ENCODE measurements at regions not wholly inside any gene's neighbourhood (a gene's known extent, or its start where the extent isn't known, plus 50 kb on each side); places are given as distances from the start of the nearest gene placed in this dataset.

- H3K4me3 ChIP-seq: no peak overlapping the region
- no peaks in the 10 kb centered on the region for H3K9me3 ChIP-seq (ENCODE audit: insufficient read depth, low read depth)
- H3K27me3 ChIP-seq (ENCODE audit: insufficient read depth, low read depth): no peaks in the 10 kb centered on the region
- no peak for TF ChIP-seq EZH2 (IDR thresholded peaks at IDR 0.05; ENCODE audit: low read depth)
- TF ChIP-seq CTCF (conservative IDR thresholded peaks at IDR 0.05): no peak
- no peak overlapping the region for H3K4me2 ChIP-seq
- DNase-seq: no peak
- intact Hi-C loops (cut with micrococcal nuclease; ENCODE audit: unreplicated experiment): no loop called here
- no peak overlapping the region for H3K27ac ChIP-seq
- H2AFZ ChIP-seq: no peak overlapping the region
- ChIA-PET CTCF (no interaction called here), POLR2A (ENCODE audit: unreplicated experiment) (no interaction called here)
- no peaks in the 10 kb centered on the region for H3F3A ChIP-seq (ENCODE audit: insufficient read depth, low read depth)
- no peaks in the 10 kb centered on the region for H3K79me2 ChIP-seq (ENCODE audit: low read depth)
- no peaks in the 10 kb centered on the region for H3K9me2 ChIP-seq (ENCODE audit: insufficient read depth)
- no peaks in the 10 kb centered on the region for H3K36me3 ChIP-seq (ENCODE audit: low read depth)
- no peaks in the 10 kb centered on the region for H3K4me1 ChIP-seq (replicated peaks; ENCODE audit: insufficient read depth)
- BruUV-seq (replicated peaks): no TSS peak
- no peaks in the 10 kb centered on the region for H4K20me1 ChIP-seq (ENCODE audit: insufficient read depth)
Observed at GRCh38 chr4:153887217-153887616, 98.3 kb upstream of the SFRP2 start.

- CTCF ChIA-PET: no interaction called here
Observed at GRCh38 chr4:153884325-153884724, 95.4 kb upstream of the SFRP2 start.

GRCh38 chr4:153880983-153881382 lies 92.1 kb upstream of the SFRP2 start:
- Histone ChIP-seq H3K27ac (no peak overlapping the region), H3K36me3 (ENCODE audit: low read depth) (no peaks in the 10 kb centered on the region), H3K4me1 (replicated peaks; ENCODE audit: insufficient read depth) (no peaks in the 10 kb centered on the region), H3K4me3 (no peak overlapping the region), H3K9me2 (ENCODE audit: insufficient read depth) (no peaks in the 10 kb centered on the region), H3K9me3 (ENCODE audit: insufficient read depth, low read depth) (no peaks in the 10 kb centered on the region), H3F3A (ENCODE audit: insufficient read depth, low read depth) (no peaks in the 10 kb centered on the region), H4K20me1 (ENCODE audit: insufficient read depth) (no peaks in the 10 kb centered on the region), H2AFZ (no peak overlapping the region), H3K27me3 (ENCODE audit: insufficient read depth, low read depth) (no peaks in the 10 kb centered on the region), H3K79me2 (ENCODE audit: low read depth) (no peaks in the 10 kb centered on the region), H3K4me2 (no peak overlapping the region)
- no peak for DNase-seq
- no TSS peak for BruUV-seq (replicated peaks)
- ChIA-PET CTCF (no interaction called here), POLR2A (ENCODE audit: unreplicated experiment) (no interaction called here)
- TF ChIP-seq EZH2 (IDR thresholded peaks at IDR 0.05; ENCODE audit: low read depth): no peak
- TF ChIP-seq CTCF (conservative IDR thresholded peaks at IDR 0.05): no peak
- intact Hi-C loops (cut with micrococcal nuclease; ENCODE audit: unreplicated experiment): no loop called here

More at GRCh38 chr4:153884325-153884724, 95.4 kb upstream of the SFRP2 start:
- no peak for DNase-seq
- Histone ChIP-seq H3K9me2 (ENCODE audit: insufficient read depth) (no peaks in the 10 kb centered on the region), H3K4me3 (no peak overlapping the region), H3K36me3 (ENCODE audit: low read depth) (no peaks in the 10 kb centered on the region), H3F3A (ENCODE audit: insufficient read depth, low read depth) (no peaks in the 10 kb centered on the region), H3K4me1 (replicated peaks; ENCODE audit: insufficient read depth) (no peaks in the 10 kb centered on the region), H2AFZ (no peak overlapping the region), H3K4me2 (no peak overlapping the region), H3K9me3 (ENCODE audit: insufficient read depth, low read depth) (no peaks in the 10 kb centered on the region), H4K20me1 (ENCODE audit: insufficient read depth) (no peaks in the 10 kb centered on the region), H3K27me3 (ENCODE audit: insufficient read depth, low read depth) (no peaks in the 10 kb centered on the region), H3K79me2 (ENCODE audit: low read depth) (no peaks in the 10 kb centered on the region), H3K27ac (no peak overlapping the region)
- POLR2A ChIA-PET (ENCODE audit: unreplicated experiment): no interaction called here
- intact Hi-C loops (cut with micrococcal nuclease; ENCODE audit: unreplicated experiment): no loop called here
- no TSS peak for BruUV-seq (replicated peaks)
- TF ChIP-seq CTCF (conservative IDR thresholded peaks at IDR 0.05) (no peak), EZH2 (IDR thresholded peaks at IDR 0.05; ENCODE audit: low read depth) (no peak)
